B cell (primary cell): ENCODE measurements at regions not wholly inside any gene's neighbourhood (a gene's known extent, or its start where the extent isn't known, plus 50 kb on each side); places are given as distances from the start of the nearest gene placed in this dataset.

Experiments
- ATAC-seq: fragments of 200-7000 bp; cut with Tn5 transposase; one replicate; pipeline ENCODE4 v1.10.0; 2021; ENCODE audit warnings: low read depth, mild to moderate bottlenecking, moderate number of reproducible peaks, moderate library complexity
- CTCF ChIA-PET: fragments of 350-600 bp; sonication (Branson Sonifier 250); formaldehyde crosslinking; loops from one replicate; lab custom pipeline; 2021; ENCODE audit warnings: antibody characterized with exemption, inconsistent platforms; lab: Charles Lee
- POLR2A ChIA-PET: fragments of 350-600 bp; sonication (Branson Sonifier 250); formaldehyde crosslinking; loops from one replicate; lab custom pipeline; 2021; ENCODE audit warnings: antibody characterized with exemption; lab: Charles Lee
- DNase-seq: peaks from one replicate; pipeline ENCODE4 v3.0.0; 2013
- H2AFZ ChIP-seq: 2 replicates; pipeline ENCODE4 v1.6.1; 2012; ENCODE audit warnings: mild to moderate bottlenecking, low read depth, low read length; ENCODE audit not compliant: insufficient read depth, poor library complexity, severe bottlenecking
- H3K27ac ChIP-seq, 2 donors: 1 replicate in 1 of 2; 2 replicates in 1 of 2; pipeline ENCODE4 v1.5.1; 2012 to 2013; ENCODE audit warnings: low read length in 2 of 2, mild to moderate bottlenecking in 2 of 2, moderate library complexity in 1 of 2
- H3K27me3 ChIP-seq, 4 experiments: fragments of 200-600 bp in 1 of 4; sonication (generic) in 1 of 4; replicated peaks in 1 of 4; 1 replicate in 2 of 4; 2 replicates in 2 of 4; pipeline versions ENCODE4 v1.6.1 to v1.7.0; 2013 to 2016; ENCODE audit warnings: low read length in 3 of 4, mild to moderate bottlenecking in 2 of 4, mixed read lengths in 1 of 4, moderate library complexity in 1 of 4; ENCODE audit not compliant: insufficient read depth in 4 of 4, control insufficient read depth in 3 of 4; ENCODE audit errors: control extremely low read depth in 1 of 4
- H3K36me3 ChIP-seq, 2 experiments: replicated peaks in 1 of 2; 1 replicate in 1 of 2; 2 replicates in 1 of 2; pipeline versions ENCODE4 v1.6.1 to v1.7.1; 2013; ENCODE audit warnings: low read length in 1 of 2; ENCODE audit not compliant: insufficient read depth in 2 of 2, control insufficient read depth in 1 of 2; ENCODE audit errors: control extremely low read depth in 1 of 2, extremely low read depth in 1 of 2
- H3K4me1 ChIP-seq, 2 donors: fragments of 200-600 bp in 1 of 2; sonication (generic) in 1 of 2; 1 replicate in 1 of 2; 2 replicates in 1 of 2; pipeline versions ENCODE4 v1.5.1 to v1.6.1; 2013 to 2017; ENCODE audit warnings: low read length in 2 of 2; ENCODE audit not compliant: control insufficient read depth in 2 of 2, insufficient read depth in 2 of 2
- H3K4me2 ChIP-seq: replicated peaks from 2 replicates; pipeline ENCODE3; 2012; ENCODE audit warnings: mild to moderate bottlenecking, low read depth, low read length; ENCODE audit not compliant: poor library complexity, severe bottlenecking
- H3K4me3 ChIP-seq, 5 experiments: fragments of 200-600 bp in 1 of 5; sonication (generic) in 1 of 5; 1 replicate in 3 of 5; 2 replicates in 2 of 5; pipeline versions ENCODE4 v1.5.1 to v1.7.0; 2011 to 2016; ENCODE audit warnings: low read length in 4 of 5, mild to moderate bottlenecking in 4 of 5, low read depth in 2 of 5, control low read depth in 1 of 5, moderate library complexity in 1 of 5; ENCODE audit not compliant: insufficient read depth in 1 of 5; ENCODE audit errors: control extremely low read depth in 1 of 5, extremely low read depth in 1 of 5
- H3K79me2 ChIP-seq: fragments of 200-600 bp; sonication (generic); one replicate; pipeline ENCODE4 v1.6.0; 2016; ENCODE audit warnings: low read length; ENCODE audit not compliant: control insufficient read depth, insufficient read depth
- H3K9ac ChIP-seq: fragments of 200-600 bp; sonication (generic); 2 replicates; pipeline ENCODE4 v1.6.1; 2017; ENCODE audit warnings: mild to moderate bottlenecking, low read length, moderate library complexity
- H3K9me3 ChIP-seq, 3 donors: one replicate each; pipeline versions ENCODE4 v1.6.1 to v1.7.1; 2013; ENCODE audit warnings: low read length in 2 of 3; ENCODE audit not compliant: control insufficient read depth in 2 of 3, insufficient read depth in 1 of 3; ENCODE audit errors: control extremely low read depth in 1 of 3
- H4K20me1 ChIP-seq: 2 replicates; pipeline ENCODE4 v1.6.0; 2012; ENCODE audit warnings: mild to moderate bottlenecking, low read length; ENCODE audit not compliant: insufficient read depth, control insufficient read depth, poor library complexity, severe bottlenecking
- H3K27ac Mint-ChIP-seq: one replicate; pipeline ENCODE4 v1.8.0; 2021; ENCODE audit warnings: mixed read lengths
- H3K27me3 Mint-ChIP-seq: one replicate; pipeline ENCODE4 v1.8.0; 2021; ENCODE audit warnings: mixed read lengths
- H3K4me1 Mint-ChIP-seq: one replicate; pipeline ENCODE4 v1.8.0; 2021; ENCODE audit warnings: mixed read lengths
- H3K4me3 Mint-ChIP-seq: one replicate; pipeline ENCODE4 v1.8.0; 2021; ENCODE audit warnings: mixed read lengths
- H3K9me3 Mint-ChIP-seq: one replicate; pipeline ENCODE4 v1.8.0; 2022; ENCODE audit warnings: mixed read lengths; ENCODE audit not compliant: insufficient read depth
- CTCF ChIP-seq: fragments of 200-600 bp; IDR thresholded peaks from one replicate; pipeline ENCODE4 v1.8.0; 2022; ENCODE audit warnings: antibody characterized with exemption, mild to moderate bottlenecking
- EZH2 ChIP-seq: IDR thresholded peaks from 2 replicates; pipeline ENCODE4 v1.6.1; 2012; ENCODE audit warnings: borderline replicate concordance, low read depth, mild to moderate bottlenecking, moderate library complexity, low read length; ENCODE audit not compliant: insufficient read depth, poor library complexity, severe bottlenecking
- WGBS: methylation state at CpG from one replicate; pipeline ENCODE4 v1.1.5; 2013; ENCODE audit warnings: missing lambda C conversion rate; ENCODE audit not compliant: insufficient coverage; 5-methylcytosine and 5-hydroxymethylcytosine counted together
- intact Hi-C: fragments of 100-400 bp; cut with micrococcal nuclease; formaldehyde crosslinking; loops from one replicate; pipeline ENCODE4 v1.10.0; 2022

GRCh38 chr5:138636398-138636944 is 61.3 kb upstream of the HSPA9 start:
- Histone ChIP-seq H3K27me3 (peaks cover 0 to 30% (median 11%) of the 10 kb centered on the region in 4 experiments), H3K36me3 (no peaks in the 10 kb centered on the region), H3K79me2 (no peaks in the 10 kb centered on the region), H3K9ac (no peak overlapping the region), H4K20me1 (no peaks in the 10 kb centered on the region), H3K4me2 (no peak overlapping the region), H3K9me3 (no peaks in the 10 kb centered on the region), H3K4me1 (peaks cover 0 to 3% of the 10 kb centered on the region in 2 donors), H3K27ac (no peak overlapping the region), H2AFZ (no peak overlapping the region), H3K4me3 (no peak overlapping the region)
- no peak for TF ChIP-seq EZH2
- TF ChIP-seq CTCF, result no peak
- no peak overlapping the region for H3K4me3 Mint-ChIP-seq
- H3K27me3 Mint-ChIP-seq, result peaks cover 23% of the 10 kb centered on the region
- CTCF ChIA-PET, result no interaction called here
- DNase-seq (no peak), ATAC-seq (no peak)
- peaks cover 3% of the 10 kb centered on the region for H3K4me1 Mint-ChIP-seq
- POLR2A ChIA-PET, result no interaction called here
- no peaks in the 10 kb centered on the region for H3K9me3 Mint-ChIP-seq
- WGBS, result 95% methylated on average over 2 of the region's 5 CpGs
- no peak overlapping the region for H3K27ac Mint-ChIP-seq
- intact Hi-C loops, result no loop called here

GRCh38 chr5:138635708-138636107 is 60.5 kb upstream of the HSPA9 start:
- ChIA-PET POLR2A (no interaction called here), CTCF (no interaction called here)
- Histone ChIP-seq H3K4me2 (no peak overlapping the region), H3K27ac (no peak overlapping the region), H3K36me3 (no peaks in the 10 kb centered on the region), H3K4me1 (peaks cover 0 to 3% of the 10 kb centered on the region in 2 donors), H3K27me3 (peaks cover 0 to 28% (median 11%) of the 10 kb centered on the region in 4 experiments), H2AFZ (no peak overlapping the region), H3K9ac (no peak overlapping the region), H3K9me3 (no peaks in the 10 kb centered on the region), H3K79me2 (no peaks in the 10 kb centered on the region), H3K4me3 (no peak overlapping the region), H4K20me1 (no peaks in the 10 kb centered on the region)
- H3K9me3 Mint-ChIP-seq, result no peaks in the 10 kb centered on the region
- no peak overlapping the region for H3K27ac Mint-ChIP-seq
- ATAC-seq, result no peak
- H3K4me3 Mint-ChIP-seq, result no peak overlapping the region
- peaks cover 19% of the 10 kb centered on the region for H3K27me3 Mint-ChIP-seq
- 82% methylated on average over 3 of the region's 5 CpGs for WGBS
- TF ChIP-seq CTCF (no peak), EZH2 (no peak)
- peaks cover 3% of the 10 kb centered on the region for H3K4me1 Mint-ChIP-seq
- no peak for DNase-seq
- intact Hi-C loops, result no loop called here
